ENCODE measurements at regions not wholly inside any gene's neighbourhood (a gene's known extent, or its start where the extent isn't known, plus 50 kb on each side); places are given as distances from the start of the nearest gene placed in this dataset.

GRCh38 chr20:56929606-56930005, 300.5 kb downstream of the TFAP2C start:
- no peak for TF ChIP-seq POLR2A (IDR thresholded peaks at IDR 0.05)
- no peak for TF ChIP-seq CTCF (IDR thresholded peaks at IDR 0.05)

Data from right lobe of liver (tissue), 4 donors.